HEK293T (cell line): ENCODE measurements at regions not wholly inside any gene's neighbourhood (a gene's known extent, or its start where the extent isn't known, plus 50 kb on each side); places are given as distances from the start of the nearest gene placed in this dataset.

ENCODE experiments used
- CTCF ChIA-PET: fragments of 350-600 bp; formaldehyde crosslinking; extraction: SDS; loops from one replicate; lab custom pipeline; 2021; ENCODE audit warnings: antibody characterized with exemption, inconsistent platforms; lab: Yijun Ruan, JAX
- POLR2A ChIA-PET: fragments of 350-600 bp; formaldehyde crosslinking; extraction: SDS; loops from one replicate; lab custom pipeline; 2020; ENCODE audit warnings: antibody characterized with exemption, inconsistent platforms; lab: Yijun Ruan, JAX
- DNase-seq: peaks from one replicate; pipeline ENCODE4 v3.0.0; 2012; ENCODE audit warnings: mixed read lengths; ENCODE audit errors: extremely low spot score
- ARNT ChIP-seq: fragments of 450-650 bp; IDR thresholded peaks from 2 replicates; pipeline ENCODE4 v1.6.1; 2017; ENCODE audit warnings: mild to moderate bottlenecking
- BHLHE40 ChIP-seq: fragments of 450-650 bp; IDR thresholded peaks from 2 replicates; pipeline ENCODE4 v1.6.1; 2016; ENCODE audit warnings: mild to moderate bottlenecking, moderate library complexity, borderline replicate concordance
- CTBP1 ChIP-seq: fragments of 450-650 bp; IDR thresholded peaks from 2 replicates; pipeline ENCODE4 v1.6.1; 2016; ENCODE audit warnings: borderline replicate concordance
- ELF4 ChIP-seq: fragments of 450-650 bp; IDR thresholded peaks from 2 replicates; pipeline ENCODE4 v1.6.1; 2017; ENCODE audit warnings: antibody characterized with exemption
- FOXA1 ChIP-seq: fragments of 450-650 bp; IDR thresholded peaks from 2 replicates; pipeline ENCODE4 v1.6.1; 2016; ENCODE audit warnings: mild to moderate bottlenecking
- FOXK2 ChIP-seq: fragments of 450-650 bp; IDR thresholded peaks from 2 replicates; pipeline ENCODE4 v1.6.1; 2016; ENCODE audit warnings: mild to moderate bottlenecking
- FOXM1 ChIP-seq: fragments of 450-650 bp; IDR thresholded peaks from 2 replicates; pipeline ENCODE4 v1.6.1; 2017; ENCODE audit warnings: mild to moderate bottlenecking, borderline replicate concordance
- HDGF ChIP-seq: fragments of 450-650 bp; IDR thresholded peaks from 2 replicates; pipeline ENCODE4 v1.6.1; 2017; ENCODE audit warnings: antibody characterized with exemption, borderline replicate concordance
- L3MBTL2 ChIP-seq: fragments of 450-650 bp; conservative IDR thresholded peaks from 2 replicates; pipeline ENCODE4 v1.6.1; 2016; ENCODE audit warnings: mild to moderate bottlenecking
- LEF1 ChIP-seq: fragments of 450-650 bp; IDR thresholded peaks from 2 replicates; pipeline ENCODE4 v1.6.1; 2017; ENCODE audit warnings: mild to moderate bottlenecking, borderline replicate concordance
- NFRKB ChIP-seq: fragments of 450-650 bp; IDR thresholded peaks from 2 replicates; pipeline ENCODE4 v1.6.1; 2016; ENCODE audit warnings: mild to moderate bottlenecking, moderate library complexity
- SP1 ChIP-seq: fragments of 450-650 bp; IDR thresholded peaks from 2 replicates; pipeline ENCODE4 v1.6.1; 2017
- SUZ12 ChIP-seq: fragments of 450-650 bp; IDR thresholded peaks from 2 replicates; pipeline ENCODE4 v1.6.1; 2016; ENCODE audit warnings: mild to moderate bottlenecking
- TARDBP ChIP-seq: fragments of 450-650 bp; IDR thresholded peaks from 2 replicates; pipeline ENCODE4 v1.6.1; 2016
- ZNF384 ChIP-seq: fragments of 450-650 bp; IDR thresholded peaks from 2 replicates; pipeline ENCODE4 v1.6.1; 2016
- TF ChIP-seq, protein P1 (sequence below): fragments of 450-650 bp; IDR thresholded peaks from 2 replicates; pipeline ENCODE4 v1.6.1; 2016

GRCh38 chr2:188204824-188205223 is 86.8 kb upstream of the GULP1 start:
- POLR2A ChIA-PET = no interaction called here
- CTCF ChIA-PET = no interaction called here
- DNase-seq = no peak
- TF ChIP-seq FOXM1 = no peak
- TF ChIP-seq TARDBP = no peak
- no peak for TF ChIP-seq SP1
- TF ChIP-seq, protein P1, sequence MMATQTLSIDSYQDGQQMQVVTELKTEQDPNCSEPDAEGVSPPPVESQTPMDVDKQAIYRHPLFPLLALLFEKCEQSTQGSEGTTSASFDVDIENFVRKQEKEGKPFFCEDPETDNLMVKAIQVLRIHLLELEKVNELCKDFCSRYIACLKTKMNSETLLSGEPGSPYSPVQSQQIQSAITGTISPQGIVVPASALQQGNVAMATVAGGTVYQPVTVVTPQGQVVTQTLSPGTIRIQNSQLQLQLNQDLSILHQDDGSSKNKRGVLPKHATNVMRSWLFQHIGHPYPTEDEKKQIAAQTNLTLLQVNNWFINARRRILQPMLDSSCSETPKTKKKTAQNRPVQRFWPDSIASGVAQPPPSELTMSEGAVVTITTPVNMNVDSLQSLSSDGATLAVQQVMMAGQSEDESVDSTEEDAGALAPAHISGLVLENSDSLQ = peak; percentile 41; the same call in 1 of the 2 replicates

GRCh38 chr2:188207554-188207953 is 84.1 kb upstream of the GULP1 start:
- CTCF ChIA-PET = no interaction called here
- no peak for DNase-seq

GRCh38 chr2:188209218-188209617 is 82.5 kb upstream of the GULP1 start:
- TF ChIP-seq ZNF384 (no peak), ARNT (no peak), BHLHE40 (no peak), FOXA1 (no peak), SUZ12 (no peak), FOXK2 (no peak), TARDBP (no peak), CTBP1 (no peak), L3MBTL2 (no peak), HDGF (no peak), NFRKB (no peak), FOXM1 (no peak), ELF4 (no peak), SP1 (no peak), LEF1 (no peak)
- TF ChIP-seq, protein P1 = no peak
- DNase-seq = no peak
- CTCF ChIA-PET = no interaction called here
- POLR2A ChIA-PET = no interaction called here

More at GRCh38 chr2:188207554-188207953, 84.1 kb upstream of the GULP1 start:
- TF ChIP-seq, protein P1 = no peak
- TF ChIP-seq NFRKB (no peak), CTBP1 (no peak), ARNT (no peak), ZNF384 (no peak), TARDBP (no peak), FOXA1 (no peak), FOXK2 (no peak), BHLHE40 (no peak), HDGF (no peak), LEF1 (no peak), L3MBTL2 (no peak), ELF4 (no peak), FOXM1 (no peak), SP1 (no peak)
- POLR2A ChIA-PET = no interaction called here

DNA sequence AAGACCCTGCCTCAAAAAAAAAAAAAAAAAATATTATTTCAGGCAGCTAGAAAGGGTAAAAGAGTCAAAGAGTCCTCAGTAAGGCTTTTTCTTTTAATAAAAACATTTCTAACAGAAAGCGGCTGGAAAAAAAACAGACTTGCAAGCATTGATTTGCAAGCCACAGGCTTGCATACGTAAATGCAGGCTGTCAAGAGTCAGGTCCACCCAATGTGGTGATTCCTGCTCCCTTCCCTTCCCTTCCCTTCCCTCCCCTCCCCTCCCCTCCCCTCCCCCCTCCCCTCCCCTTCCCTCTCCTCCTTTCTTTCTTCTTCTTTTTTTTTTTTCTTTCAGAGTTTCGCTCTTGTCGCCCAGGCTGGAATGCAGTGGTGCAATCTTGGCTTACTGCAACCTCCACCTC is 74.4 kb upstream of the GULP1 start:
- no peak for TF ChIP-seq TARDBP
- TF ChIP-seq FOXK2 = no peak
- no peak for TF ChIP-seq ZNF384
- TF ChIP-seq ELF4 = no peak
- TF ChIP-seq NFRKB = no peak
- TF ChIP-seq HDGF = no peak
- no peak for TF ChIP-seq ARNT
- TF ChIP-seq, protein P1 = no peak
- TF ChIP-seq BHLHE40 = no peak
- TF ChIP-seq FOXM1 = no peak
- no peak for TF ChIP-seq LEF1
- CTCF ChIA-PET = no interaction called here
- DNase-seq = no peak
- POLR2A ChIA-PET = no interaction called here

- TF ChIP-seq HDGF = no peak
- TF ChIP-seq SUZ12 = no peak
- TF ChIP-seq ZNF384 = no peak
- TF ChIP-seq L3MBTL2 = no peak
- TF ChIP-seq SP1 = no peak
- no peak for TF ChIP-seq FOXK2
- TF ChIP-seq FOXM1 = no peak
- no peak for TF ChIP-seq TARDBP
- TF ChIP-seq BHLHE40 = no peak
- TF ChIP-seq ARNT = no peak
These were observed 72.1 kb upstream of the GULP1 start for GRCh38 chr2:188219541-188219940.

DNA sequence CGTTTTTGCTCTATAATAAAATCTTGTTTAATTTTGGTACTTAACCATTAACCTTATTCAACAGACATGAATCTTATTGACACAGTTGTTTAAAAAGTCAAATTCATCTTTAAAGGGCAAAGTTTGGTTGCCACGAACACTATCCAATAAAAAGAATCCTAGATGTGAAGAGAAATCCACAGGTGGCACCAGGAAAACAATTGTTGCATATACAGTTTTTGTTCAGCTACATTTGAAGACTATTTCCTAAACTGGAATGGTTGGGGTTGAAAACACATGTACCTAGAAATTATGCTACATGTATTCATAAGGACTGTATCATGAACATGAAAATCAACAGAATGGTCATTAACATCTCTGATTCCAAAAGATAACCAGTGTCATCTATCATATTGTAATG is 71.1 kb upstream of the GULP1 start:
- no peak for TF ChIP-seq HDGF
- TF ChIP-seq FOXA1 = no peak
- TF ChIP-seq FOXK2 = no peak
- no peak for TF ChIP-seq BHLHE40
- TF ChIP-seq NFRKB = no peak
- TF ChIP-seq L3MBTL2 = no peak
- no peak for TF ChIP-seq CTBP1
- TF ChIP-seq TARDBP = no peak
- TF ChIP-seq, protein P1 = no peak
- TF ChIP-seq SUZ12 = no peak

More at GRCh38 chr2:188219541-188219940, 72.1 kb upstream of the GULP1 start:
- POLR2A ChIA-PET = no interaction called here
- CTCF ChIA-PET = no interaction called here
- DNase-seq = no peak

More for the DNA sequence above, 71.1 kb upstream of the GULP1 start:
- CTCF ChIA-PET = no interaction called here
- no peak for DNase-seq
- POLR2A ChIA-PET = no interaction called here
